ENCODE measurements at regions not wholly inside any gene's neighbourhood (a gene's known extent, or its start where the extent isn't known, plus 50 kb on each side); places are given as distances from the start of the nearest gene placed in this dataset.

GRCh38 chr14:86513056-86513455, 983.1 kb downstream of the FLRT2 start:
- Histone ChIP-seq H4K20me1 (ENCODE audit: insufficient read depth, low read length) (no peaks in the 10 kb centered on the region), H3K4me1 (ENCODE audit: control insufficient read depth, insufficient read depth, low read length) (no peaks in the 10 kb centered on the region), H2AK9ac (replicated peaks; ENCODE audit: low read depth, low read length, poor library complexity) (no peak overlapping the region), H3K9ac (ENCODE audit: low read depth, low read length) (no peak overlapping the region), H2BK20ac (ENCODE audit: low read depth, low read length) (no peak overlapping the region), H3K79me1 (ENCODE audit: low read depth in 1 of 2, low read length in 2 of 2) (no peaks in the 10 kb centered on the region), H3K56ac (ENCODE audit: extremely low read depth, insufficient read depth, low read length) (no peak overlapping the region), H3K36me3 (ENCODE audit: control insufficient read depth, insufficient read depth, low read length) (no peaks in the 10 kb centered on the region), H3K27me3 (ENCODE audit: control insufficient read depth, insufficient read depth, low read length) (no peaks in the 10 kb centered on the region), H3K14ac (replicated peaks; ENCODE audit: low read depth, low read length) (no peak overlapping the region), H3K4me3 (ENCODE audit: insufficient read depth, low read depth, low read length) (no peak overlapping the region), H4K8ac (ENCODE audit: low read depth in 2 of 2, low read length in 2 of 2) (no peak overlapping the region), H2AK5ac (ENCODE audit: low read depth, low read length) (no peak overlapping the region), H3K4me2 (ENCODE audit: low read depth, low read length) (no peak overlapping the region), H3K9me3 (ENCODE audit: control insufficient read depth, insufficient read depth, low read length) (no peaks in the 10 kb centered on the region), H3K18ac (ENCODE audit: low read depth, low read length) (no peak overlapping the region), H2AFZ (replicated peaks; ENCODE audit: low read length, poor library complexity) (no peak overlapping the region), H2BK15ac (ENCODE audit: low read depth, low read length) (no peak overlapping the region), H2BK5ac (ENCODE audit: low read depth, low read length, poor library complexity, severe bottlenecking) (no peak overlapping the region), H3K4ac (ENCODE audit: low read depth, low read length) (no peak overlapping the region), H4K5ac (ENCODE audit: low read depth, low read length) (no peak overlapping the region), H3K9me1 (ENCODE audit: insufficient read depth, low read length) (no peaks in the 10 kb centered on the region), H4K91ac (ENCODE audit: insufficient read depth, low read depth, low read length) (no peak overlapping the region), H3K23ac (ENCODE audit: low read depth, low read length) (no peak overlapping the region), H2BK120ac (ENCODE audit: low read depth, low read length) (no peak overlapping the region), H3K27ac (ENCODE audit: insufficient read depth, low read length) (no peak overlapping the region)
- in situ Hi-C loops (cut with MboI; ENCODE audit: low sequenced_read_pairs) (no loop called here), dilution Hi-C loops (cut with HindIII; ENCODE audit: low sequenced_read_pairs, unreplicated experiment) (no loop called here), intact Hi-C loops (cut with micrococcal nuclease) (no loop called here)
- ChIA-PET POLR2A (ENCODE audit: unreplicated experiment) (no interaction called here), CTCF (no interaction called here)
- ATAC-seq (ENCODE audit: low read depth) (no peak), DNase-seq (no peak)
- BruUV-seq (replicated peaks) = no TSS peak
- no peak for TF ChIP-seq RAD21 (IDR thresholded peaks at IDR 0.05; ENCODE audit: low read length)
- no peak for TF ChIP-seq POLR2A (IDR thresholded peaks at IDR 0.05; ENCODE audit: low read depth, low read length)
- no peak for TF ChIP-seq USF2 (IDR thresholded peaks at IDR 0.05; ENCODE audit: low read depth, low read length)
- no peak for TF ChIP-seq CEBPB (IDR thresholded peaks at IDR 0.05; ENCODE audit: low read depth, low read length)
- no peak for TF ChIP-seq RFX5 (IDR thresholded peaks at IDR 0.05; ENCODE audit: low read depth, low read length)
- no peak for TF ChIP-seq MXI1 (IDR thresholded peaks at IDR 0.05; ENCODE audit: borderline replicate concordance, low read depth, low read length)
- TF ChIP-seq FOS (IDR thresholded peaks at IDR 0.05; ENCODE audit: low read depth, low read length) = no peak
- no peak for TF ChIP-seq MAFK (IDR thresholded peaks at IDR 0.05; ENCODE audit: low read depth, low read length)
- no peak for TF ChIP-seq NFE2L2 (IDR thresholded peaks at IDR 0.05; ENCODE audit: low read depth, low read length)
- no peak for TF ChIP-seq MAZ (IDR thresholded peaks at IDR 0.05; ENCODE audit: borderline replicate concordance, low read depth, low read length)
- TF ChIP-seq, protein P1, sequence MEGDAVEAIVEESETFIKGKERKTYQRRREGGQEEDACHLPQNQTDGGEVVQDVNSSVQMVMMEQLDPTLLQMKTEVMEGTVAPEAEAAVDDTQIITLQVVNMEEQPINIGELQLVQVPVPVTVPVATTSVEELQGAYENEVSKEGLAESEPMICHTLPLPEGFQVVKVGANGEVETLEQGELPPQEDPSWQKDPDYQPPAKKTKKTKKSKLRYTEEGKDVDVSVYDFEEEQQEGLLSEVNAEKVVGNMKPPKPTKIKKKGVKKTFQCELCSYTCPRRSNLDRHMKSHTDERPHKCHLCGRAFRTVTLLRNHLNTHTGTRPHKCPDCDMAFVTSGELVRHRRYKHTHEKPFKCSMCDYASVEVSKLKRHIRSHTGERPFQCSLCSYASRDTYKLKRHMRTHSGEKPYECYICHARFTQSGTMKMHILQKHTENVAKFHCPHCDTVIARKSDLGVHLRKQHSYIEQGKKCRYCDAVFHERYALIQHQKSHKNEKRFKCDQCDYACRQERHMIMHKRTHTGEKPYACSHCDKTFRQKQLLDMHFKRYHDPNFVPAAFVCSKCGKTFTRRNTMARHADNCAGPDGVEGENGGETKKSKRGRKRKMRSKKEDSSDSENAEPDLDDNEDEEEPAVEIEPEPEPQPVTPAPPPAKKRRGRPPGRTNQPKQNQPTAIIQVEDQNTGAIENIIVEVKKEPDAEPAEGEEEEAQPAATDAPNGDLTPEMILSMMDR (conservative IDR thresholded peaks at IDR 0.05; ENCODE audit: low read depth, low read length) = no peak
- TF ChIP-seq RCOR1 (IDR thresholded peaks at IDR 0.05; ENCODE audit: insufficient replicate concordance, low read length) = no peak
- TF ChIP-seq BHLHE40 (IDR thresholded peaks at IDR 0.05; ENCODE audit: low read depth, low read length) = no peak
- no peak for TF ChIP-seq CHD1 (IDR thresholded peaks at IDR 0.05; ENCODE audit: low read depth, low read length)
- no peak for TF ChIP-seq ELK1 (IDR thresholded peaks at IDR 0.05; ENCODE audit: borderline replicate concordance, low read depth, low read length)
- TF ChIP-seq SMC3 (IDR thresholded peaks at IDR 0.05; ENCODE audit: low read depth, low read length) = no peak
- WGBS, 2 experiments (ENCODE audit: extremely low coverage in 2 of 2, insufficient read length in 1 of 2) = no CpG with 5 or more reads among the region's 4 CpGs

Data from IMR-90 (cell line).